ENCODE measurements at regions not wholly inside any gene's neighbourhood (a gene's known extent, or its start where the extent isn't known, plus 50 kb on each side); places are given as distances from the start of the nearest gene placed in this dataset.

DNA sequence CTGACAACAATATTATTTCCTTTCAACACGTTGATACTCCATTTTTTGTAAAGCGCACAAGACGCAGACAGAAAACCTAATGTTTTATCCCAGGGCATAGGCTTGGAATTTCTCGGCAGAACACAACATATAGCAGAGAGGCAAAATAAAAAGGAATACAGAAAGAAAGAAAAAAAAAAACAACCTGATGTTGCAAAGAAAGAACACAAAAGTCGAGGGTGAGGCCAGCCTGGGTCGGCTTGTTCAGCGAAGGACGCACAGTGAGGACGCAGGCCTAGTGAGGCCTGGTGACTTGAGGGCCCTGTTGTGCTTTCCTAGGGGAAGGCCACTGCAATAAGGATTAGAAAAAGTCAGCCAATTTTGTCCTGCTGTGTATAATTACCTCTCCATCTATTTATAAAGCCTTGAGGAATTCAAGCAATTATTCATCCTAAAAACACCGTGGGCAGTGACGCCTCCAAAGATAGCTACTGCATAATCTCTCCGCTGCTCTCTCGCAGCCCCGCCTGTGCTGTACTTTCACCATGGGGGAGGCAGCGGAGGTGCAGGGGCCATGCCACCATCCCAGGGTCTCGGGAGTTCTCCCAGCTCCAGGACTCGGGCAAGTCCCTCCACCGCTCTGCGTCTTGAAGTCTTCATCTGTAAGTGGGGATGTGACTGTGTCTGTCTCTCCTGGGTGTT, 61.9 kb upstream of the SH3RF3 start (continued):
- TF ChIP-seq RBFOX2 (IDR thresholded peaks at IDR 0.05; ENCODE audit: low read depth, low read length) (no peak), BRF1 (IDR thresholded peaks at IDR 0.05; ENCODE audit: borderline replicate concordance, extremely low read depth, insufficient read length) (no peak), PTBP1 (IDR thresholded peaks at IDR 0.05; ENCODE audit: low read depth, low read length) (no peak), BRD4 (IDR thresholded peaks at IDR 0.05) (no peak), CREM (IDR thresholded peaks at IDR 0.05; ENCODE audit: low read depth) (no peak)
- TF ChIP-seq, protein P1, sequence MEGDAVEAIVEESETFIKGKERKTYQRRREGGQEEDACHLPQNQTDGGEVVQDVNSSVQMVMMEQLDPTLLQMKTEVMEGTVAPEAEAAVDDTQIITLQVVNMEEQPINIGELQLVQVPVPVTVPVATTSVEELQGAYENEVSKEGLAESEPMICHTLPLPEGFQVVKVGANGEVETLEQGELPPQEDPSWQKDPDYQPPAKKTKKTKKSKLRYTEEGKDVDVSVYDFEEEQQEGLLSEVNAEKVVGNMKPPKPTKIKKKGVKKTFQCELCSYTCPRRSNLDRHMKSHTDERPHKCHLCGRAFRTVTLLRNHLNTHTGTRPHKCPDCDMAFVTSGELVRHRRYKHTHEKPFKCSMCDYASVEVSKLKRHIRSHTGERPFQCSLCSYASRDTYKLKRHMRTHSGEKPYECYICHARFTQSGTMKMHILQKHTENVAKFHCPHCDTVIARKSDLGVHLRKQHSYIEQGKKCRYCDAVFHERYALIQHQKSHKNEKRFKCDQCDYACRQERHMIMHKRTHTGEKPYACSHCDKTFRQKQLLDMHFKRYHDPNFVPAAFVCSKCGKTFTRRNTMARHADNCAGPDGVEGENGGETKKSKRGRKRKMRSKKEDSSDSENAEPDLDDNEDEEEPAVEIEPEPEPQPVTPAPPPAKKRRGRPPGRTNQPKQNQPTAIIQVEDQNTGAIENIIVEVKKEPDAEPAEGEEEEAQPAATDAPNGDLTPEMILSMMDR (IDR thresholded peaks at IDR 0.05 in 2 of 3, conservative IDR thresholded peaks at IDR 0.05 in 1 of 3; ENCODE audit: insufficient read depth in 2 of 3, low read depth in 1 of 3, low read length in 3 of 3), result no peak

DNA sequence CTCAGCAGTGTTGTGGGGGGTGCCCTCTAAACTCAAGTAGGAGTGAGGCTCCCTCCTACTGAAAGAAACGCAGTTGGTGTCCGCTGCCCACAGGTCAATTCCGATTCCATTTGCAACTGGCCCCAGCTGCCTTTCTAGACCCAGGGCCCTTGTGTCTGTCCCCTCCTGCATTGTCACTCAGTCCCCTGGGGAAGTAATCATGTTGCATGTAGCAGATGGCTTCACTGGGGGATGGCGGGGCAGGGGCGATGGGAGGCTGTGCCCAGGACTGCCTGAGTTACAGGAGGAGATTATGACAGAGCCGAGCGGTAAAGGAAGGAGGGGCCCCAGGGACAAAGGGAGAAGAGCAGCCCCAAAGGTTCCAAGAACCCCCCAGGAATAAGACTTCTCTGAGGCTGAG, 62.5 kb upstream of the SH3RF3 start:
- ChIA-PET CTCF (ENCODE audit: low intra/inter-chr PET ratio) (no interaction called here), POLR2A (no interaction called here)
- Histone ChIP-seq H3K4me3 (no peak overlapping the region), H3K27ac (ENCODE audit: extremely low read depth, low read depth, low read length) (no peak overlapping the region), H3K36me3 (ENCODE audit: control insufficient read depth, insufficient read depth, low read length) (no peaks in the 10 kb centered on the region), H2AFZ (ENCODE audit: low read depth, low read length) (no peak overlapping the region), H3K27me3 (ENCODE audit: control insufficient read depth in 2 of 2, insufficient read depth in 2 of 2, low read length in 2 of 2) (peaks cover 12 to 39% of the 10 kb centered on the region in 2 experiments; a peak in 4 of 5 replicates), H3K9me1 (ENCODE audit: control insufficient read depth, insufficient read depth, low read length) (no peaks in the 10 kb centered on the region), H3K4me2 (ENCODE audit: insufficient read depth, low read length) (no peak overlapping the region), H3K9ac (ENCODE audit: insufficient read depth in 1 of 2, low read depth in 2 of 2, low read length in 2 of 2) (no peak overlapping the region), H3K79me2 (ENCODE audit: control insufficient read depth, insufficient read depth, low read length) (no peaks in the 10 kb centered on the region), H3K4me1 (replicated peaks in 1 of 2; ENCODE audit: control insufficient read depth in 2 of 2, insufficient read depth in 2 of 2, low read length in 2 of 2) (no peaks in the 10 kb centered on the region), H3K9me3 (replicated peaks; ENCODE audit: control insufficient read depth, insufficient read depth, low read depth, low read length) (no peaks in the 10 kb centered on the region), H4K20me1 (replicated peaks; ENCODE audit: control insufficient read depth, insufficient read depth, low read length) (no peaks in the 10 kb centered on the region)
- intact Hi-C loops (cut with micrococcal nuclease), result no loop called here
- in situ Hi-C loops (cut with MboI), result no loop called here
- no peak for FAIRE-seq
- DNase-seq (ENCODE audit: extremely low read depth in 1 of 4, low spot score in 3 of 4), result no peak
- WGBS (ENCODE audit: insufficient coverage, low coverage, missing lambda C conversion rate), result 0% methylated on average over 7 of the region's 7 CpGs
- BruUV-seq (replicated peaks), result no TSS peak
- TF ChIP-seq, protein P2, sequence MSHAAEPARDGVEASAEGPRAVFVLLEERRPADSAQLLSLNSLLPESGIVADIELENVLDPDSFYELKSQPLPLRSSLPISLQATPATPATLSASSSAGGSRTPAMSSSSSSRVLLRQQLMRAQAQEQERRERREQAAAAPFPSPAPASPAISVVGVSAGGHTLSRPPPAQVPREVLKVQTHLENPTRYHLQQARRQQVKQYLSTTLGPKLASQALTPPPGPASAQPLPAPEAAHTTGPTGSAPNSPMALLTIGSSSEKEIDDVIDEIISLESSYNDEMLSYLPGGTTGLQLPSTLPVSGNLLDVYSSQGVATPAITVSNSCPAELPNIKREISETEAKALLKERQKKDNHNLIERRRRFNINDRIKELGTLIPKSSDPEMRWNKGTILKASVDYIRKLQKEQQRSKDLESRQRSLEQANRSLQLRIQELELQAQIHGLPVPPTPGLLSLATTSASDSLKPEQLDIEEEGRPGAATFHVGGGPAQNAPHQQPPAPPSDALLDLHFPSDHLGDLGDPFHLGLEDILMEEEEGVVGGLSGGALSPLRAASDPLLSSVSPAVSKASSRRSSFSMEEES (CRISPR knock-in tag; IDR thresholded peaks at IDR 0.05), result no peak
- TF ChIP-seq TBL1XR1 (IDR thresholded peaks at IDR 0.05; ENCODE audit: low read length in 2 of 2) (no peak), KLF13 (tag; IDR thresholded peaks at IDR 0.05; ENCODE audit: borderline replicate concordance, low read depth) (no peak), CHD4 (IDR thresholded peaks at IDR 0.05; ENCODE audit: insufficient read depth, insufficient replicate concordance, low read depth, low read length, poor library complexity, severe bottlenecking) (no peak), ZNF707 (CRISPR knock-in tag; conservative IDR thresholded peaks at IDR 0.05) (no peak), ZNF644 (tag; IDR thresholded peaks at IDR 0.05; ENCODE audit: low read depth) (no peak), MAFF (IDR thresholded peaks at IDR 0.05; ENCODE audit: low read length) (no peak)
- TF ChIP-seq, protein P3, sequence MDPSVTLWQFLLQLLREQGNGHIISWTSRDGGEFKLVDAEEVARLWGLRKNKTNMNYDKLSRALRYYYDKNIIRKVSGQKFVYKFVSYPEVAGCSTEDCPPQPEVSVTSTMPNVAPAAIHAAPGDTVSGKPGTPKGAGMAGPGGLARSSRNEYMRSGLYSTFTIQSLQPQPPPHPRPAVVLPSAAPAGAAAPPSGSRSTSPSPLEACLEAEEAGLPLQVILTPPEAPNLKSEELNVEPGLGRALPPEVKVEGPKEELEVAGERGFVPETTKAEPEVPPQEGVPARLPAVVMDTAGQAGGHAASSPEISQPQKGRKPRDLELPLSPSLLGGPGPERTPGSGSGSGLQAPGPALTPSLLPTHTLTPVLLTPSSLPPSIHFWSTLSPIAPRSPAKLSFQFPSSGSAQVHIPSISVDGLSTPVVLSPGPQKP (CRISPR knock-in tag; IDR thresholded peaks at IDR 0.05), result no peak
- ATAC-seq, result no peak
